Stomach (tissue), 4 donors: ENCODE measurements at regions not wholly inside any gene's neighbourhood (a gene's known extent, or its start where the extent isn't known, plus 50 kb on each side); places are given as distances from the start of the nearest gene placed in this dataset.

Experiments
- POLR2A ChIP-seq, 4 donors: fragments of 450-650 bp; IDR thresholded peaks; one replicate each; pipeline ENCODE4 v1.6.1; 2016; ENCODE audit warnings: antibody characterized with exemption in 4 of 4, control low read depth in 2 of 4, mild to moderate bottlenecking in 1 of 4, moderate library complexity in 1 of 4
- POLR2AphosphoS5 ChIP-seq, 3 donors: sonication (generic); formaldehyde crosslinking; IDR thresholded peaks; one replicate each; pipeline ENCODE4 v1.6.1; 2016; ENCODE audit warnings: antibody characterized with exemption in 3 of 3
- TF ChIP-seq, protein P1 (sequence below), 7 experiments: fragments of 450-650 bp in 4 of 7; fragments of 200-600 bp in 3 of 7; sonication (generic) in 3 of 7; IDR thresholded peaks; one replicate each; pipeline ENCODE4 v1.5.1; 2016 to 2019; ENCODE audit warnings: antibody characterized with exemption in 7 of 7, control low read depth in 2 of 7, mild to moderate bottlenecking in 1 of 7

DNA sequence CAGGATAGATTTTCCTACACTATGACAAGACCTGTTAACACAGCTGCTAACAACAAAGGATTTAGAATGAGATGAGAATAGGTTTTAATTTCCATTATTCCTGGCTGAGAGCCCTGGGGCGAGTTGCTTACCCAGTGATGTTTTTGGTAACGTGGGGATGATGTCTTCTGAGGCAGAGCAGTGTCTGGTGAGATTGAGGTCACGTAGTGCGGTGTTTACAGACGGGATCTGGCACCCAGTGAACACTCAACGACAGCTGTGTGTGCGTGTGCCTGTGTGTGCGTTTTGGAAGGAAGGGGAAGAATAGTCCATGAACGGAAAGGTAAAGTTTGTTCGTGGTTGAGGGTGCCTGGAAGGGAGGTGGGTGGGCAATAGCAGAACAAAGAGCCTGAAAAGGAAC, 384.7 kb downstream of the C6orf118 start:
- TF ChIP-seq, protein P1, sequence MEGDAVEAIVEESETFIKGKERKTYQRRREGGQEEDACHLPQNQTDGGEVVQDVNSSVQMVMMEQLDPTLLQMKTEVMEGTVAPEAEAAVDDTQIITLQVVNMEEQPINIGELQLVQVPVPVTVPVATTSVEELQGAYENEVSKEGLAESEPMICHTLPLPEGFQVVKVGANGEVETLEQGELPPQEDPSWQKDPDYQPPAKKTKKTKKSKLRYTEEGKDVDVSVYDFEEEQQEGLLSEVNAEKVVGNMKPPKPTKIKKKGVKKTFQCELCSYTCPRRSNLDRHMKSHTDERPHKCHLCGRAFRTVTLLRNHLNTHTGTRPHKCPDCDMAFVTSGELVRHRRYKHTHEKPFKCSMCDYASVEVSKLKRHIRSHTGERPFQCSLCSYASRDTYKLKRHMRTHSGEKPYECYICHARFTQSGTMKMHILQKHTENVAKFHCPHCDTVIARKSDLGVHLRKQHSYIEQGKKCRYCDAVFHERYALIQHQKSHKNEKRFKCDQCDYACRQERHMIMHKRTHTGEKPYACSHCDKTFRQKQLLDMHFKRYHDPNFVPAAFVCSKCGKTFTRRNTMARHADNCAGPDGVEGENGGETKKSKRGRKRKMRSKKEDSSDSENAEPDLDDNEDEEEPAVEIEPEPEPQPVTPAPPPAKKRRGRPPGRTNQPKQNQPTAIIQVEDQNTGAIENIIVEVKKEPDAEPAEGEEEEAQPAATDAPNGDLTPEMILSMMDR (IDR thresholded peaks at IDR 0.05): no peak
- TF ChIP-seq POLR2AphosphoS5 (IDR thresholded peaks at IDR 0.05): no peak
- no peak for TF ChIP-seq POLR2A (IDR thresholded peaks at IDR 0.05)
